SJCRH30 (cell line): ENCODE measurements at regions not wholly inside any gene's neighbourhood (a gene's known extent, or its start where the extent isn't known, plus 50 kb on each side); places are given as distances from the start of the nearest gene placed in this dataset.
"Not testable (repeated sequence)": the region's sequence is repeated elsewhere in the genome, so short reads cannot be mapped to it uniquely, and the experiment has no call there.

ENCODE experiments used
- DNase-seq, 2 experiments: peaks; one replicate each; pipeline ENCODE4 v3.0.0-alpha.2; 2015 to 2020
- H3K27ac ChIP-seq: fragments of 250-450 bp; sonication (Bioruptor Pico); 2 replicates; pipeline ENCODE4 v1.5.1; 2020; ENCODE audit warnings: mild to moderate bottlenecking, moderate library complexity
- H3K27me3 ChIP-seq: fragments of 250-450 bp; sonication (Bioruptor Pico); 2 replicates; pipeline ENCODE4 v1.5.1; 2020; ENCODE audit warnings: mild to moderate bottlenecking, moderate library complexity
- H3K36me3 ChIP-seq: fragments of 250-450 bp; sonication (Bioruptor Pico); 2 replicates; pipeline ENCODE4 v1.5.1; 2020; ENCODE audit warnings: mild to moderate bottlenecking, moderate library complexity
- H3K4me1 ChIP-seq: fragments of 250-450 bp; sonication (Bioruptor Pico); 2 replicates; pipeline ENCODE4 v1.5.1; 2020; ENCODE audit warnings: mild to moderate bottlenecking, moderate library complexity
- H3K4me3 ChIP-seq: fragments of 250-450 bp; sonication (Bioruptor Pico); 2 replicates; pipeline ENCODE4 v1.5.1; 2020; ENCODE audit warnings: mild to moderate bottlenecking, moderate library complexity
- H3K9me3 ChIP-seq: fragments of 250-450 bp; sonication (Bioruptor Pico); replicated peaks from 2 replicates; pipeline ENCODE4 v1.5.1; 2020; ENCODE audit warnings: mild to moderate bottlenecking, moderate library complexity

DNA sequence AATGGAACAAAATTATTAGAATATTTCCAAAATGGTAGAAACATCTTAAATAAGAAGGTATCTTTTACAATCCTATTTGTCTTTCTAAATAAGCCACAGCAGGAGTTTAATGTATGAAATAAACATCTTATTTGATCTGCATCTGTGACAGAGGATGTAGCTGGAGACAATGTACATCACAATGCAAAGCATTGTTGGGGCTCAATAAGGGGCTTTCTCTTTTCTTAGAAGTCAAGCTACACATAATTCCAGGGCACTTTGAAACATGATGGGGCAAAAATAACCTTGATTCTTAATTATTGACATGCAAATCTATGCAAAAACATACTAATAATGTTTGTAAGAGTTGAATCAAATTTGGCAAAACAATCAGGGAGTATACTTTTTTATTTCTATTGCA lies 255.1 kb downstream of the DSC3 start:
- Histone ChIP-seq H3K36me3 (no peaks in the 10 kb centered on the region), H3K4me1 (no peaks in the 10 kb centered on the region), H3K4me3 (no peak overlapping the region), H3K27ac (no peak overlapping the region), H3K9me3 (no peaks in the 10 kb centered on the region), H3K27me3 (no peaks in the 10 kb centered on the region)
- no peak for DNase-seq

DNA sequence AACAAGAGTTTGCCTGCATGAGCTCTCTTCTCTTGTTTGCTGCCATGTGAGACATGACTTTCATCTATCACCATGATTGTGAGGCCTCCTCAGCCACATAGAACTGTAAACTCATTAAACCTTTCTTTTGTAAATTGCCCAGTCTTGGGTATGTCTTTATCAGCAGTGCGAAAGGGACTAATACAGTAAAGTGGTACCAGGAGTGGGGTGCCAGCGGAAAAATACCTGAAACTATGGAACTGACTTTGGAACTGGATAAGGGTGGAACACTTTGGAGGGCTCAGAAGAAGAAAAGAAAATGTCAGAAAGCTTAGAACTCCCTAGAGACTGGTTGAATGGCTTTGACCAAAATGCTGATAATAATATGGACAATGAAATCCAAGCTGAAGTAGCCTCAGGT lies 260.9 kb downstream of the DSC3 start:
- Histone ChIP-seq H3K4me3 (no peak overlapping the region), H3K36me3 (no peaks in the 10 kb centered on the region), H3K27me3 (no peaks in the 10 kb centered on the region), H3K27ac (no peak overlapping the region), H3K4me1 (no peaks in the 10 kb centered on the region), H3K9me3 (no peaks in the 10 kb centered on the region)
- DNase-seq: no peak

DNA sequence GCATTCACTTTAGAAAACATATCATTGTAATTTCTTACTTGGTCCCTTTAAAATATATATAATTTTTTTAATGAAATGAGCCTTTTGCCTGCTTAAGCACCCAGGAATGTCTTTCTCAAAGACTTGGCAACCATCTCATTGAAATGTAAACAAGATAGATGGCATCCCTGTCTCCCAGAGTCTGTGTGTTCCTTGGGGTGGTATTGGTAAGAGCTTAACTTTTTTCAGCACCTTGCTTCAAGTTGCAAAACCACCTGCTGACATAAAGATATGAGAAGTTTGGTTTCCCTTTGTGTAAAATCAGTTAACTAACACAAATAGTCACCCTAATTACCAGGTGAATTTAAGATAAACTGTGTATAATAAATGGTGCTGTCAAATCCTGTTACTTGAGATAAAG lies 266.9 kb downstream of the DSC3 start:
- DNase-seq: no peak
- Histone ChIP-seq H3K36me3 (no peaks in the 10 kb centered on the region), H3K4me3 (no peak overlapping the region), H3K27me3 (no peaks in the 10 kb centered on the region), H3K9me3 (no peaks in the 10 kb centered on the region), H3K4me1 (no peaks in the 10 kb centered on the region), H3K27ac (no peak overlapping the region)

DNA sequence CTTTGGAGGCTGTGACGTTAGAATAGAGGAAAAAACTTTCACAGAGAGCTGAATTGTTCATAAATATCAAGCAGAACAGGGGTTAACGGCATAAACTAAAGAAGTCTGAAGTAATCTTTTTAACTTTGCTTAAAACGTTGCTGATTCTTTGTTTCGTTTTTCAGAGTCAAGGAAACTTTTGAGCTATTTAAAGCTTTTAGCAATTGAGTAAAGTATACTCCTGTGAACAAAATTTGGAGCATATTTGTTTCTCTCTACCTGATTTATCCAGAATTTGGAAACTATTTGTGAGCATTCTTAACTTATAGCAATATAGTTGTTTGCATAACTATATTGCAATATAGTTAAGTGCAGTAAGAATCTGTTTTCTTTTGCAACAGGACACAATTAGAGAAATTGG lies 270.4 kb downstream of the DSC3 start:
- not testable (repeated sequence) for H3K4me1 ChIP-seq, H3K4me3 ChIP-seq, H3K36me3 ChIP-seq, H3K9me3 ChIP-seq, H3K27me3 ChIP-seq, DNase-seq, H3K27ac ChIP-seq

DNA sequence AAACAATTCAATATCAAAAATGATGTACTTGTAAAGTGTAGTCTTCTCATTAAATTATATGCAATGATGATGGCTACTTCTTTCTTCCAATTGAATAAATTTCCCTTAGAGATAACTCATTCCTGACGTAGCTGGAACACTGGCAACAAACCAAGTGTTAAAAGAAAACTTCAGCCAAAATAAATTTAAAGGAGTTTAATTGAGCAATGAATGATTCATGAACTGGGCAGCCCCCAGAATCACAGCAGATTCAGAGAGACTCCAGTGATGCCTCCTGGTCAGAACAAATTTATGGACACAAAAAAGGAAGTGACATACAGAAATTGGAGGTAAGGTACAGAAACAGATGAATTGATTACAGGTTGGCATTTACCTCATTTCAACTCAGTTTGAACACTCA lies 276.5 kb downstream of the DSC3 start:
- Histone ChIP-seq H3K4me3 (no peak overlapping the region), H3K27ac (no peak overlapping the region), H3K9me3 (no peaks in the 10 kb centered on the region), H3K36me3 (no peaks in the 10 kb centered on the region), H3K27me3 (no peaks in the 10 kb centered on the region), H3K4me1 (no peaks in the 10 kb centered on the region)
- DNase-seq: no peak

DNA sequence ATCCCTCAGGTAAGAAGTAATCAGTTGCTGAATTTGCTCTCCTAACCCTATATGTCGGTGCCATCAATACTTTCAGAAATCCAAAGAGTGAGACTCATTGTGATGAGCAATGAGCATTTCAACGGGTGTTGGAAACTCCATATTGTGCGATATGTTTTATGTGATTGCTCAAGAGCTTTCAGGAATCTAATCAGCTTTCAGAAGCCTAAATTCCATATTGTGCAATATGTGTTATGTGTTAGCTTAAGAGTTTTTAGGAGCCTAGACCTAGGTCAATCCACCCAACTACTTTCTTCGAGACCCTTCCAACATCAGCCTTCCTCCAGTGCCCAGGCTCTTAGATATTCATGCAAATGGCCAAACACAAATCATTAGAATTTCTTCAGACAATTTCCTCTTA lies 277.3 kb downstream of the DSC3 start:
- no peak overlapping the region for H3K27ac ChIP-seq
- no peak for DNase-seq
- H3K27me3 ChIP-seq: no peaks in the 10 kb centered on the region
- no peak overlapping the region for H3K4me3 ChIP-seq
- H3K36me3 ChIP-seq: no peaks in the 10 kb centered on the region
- no peaks in the 10 kb centered on the region for H3K9me3 ChIP-seq
- no peaks in the 10 kb centered on the region for H3K4me1 ChIP-seq

DNA sequence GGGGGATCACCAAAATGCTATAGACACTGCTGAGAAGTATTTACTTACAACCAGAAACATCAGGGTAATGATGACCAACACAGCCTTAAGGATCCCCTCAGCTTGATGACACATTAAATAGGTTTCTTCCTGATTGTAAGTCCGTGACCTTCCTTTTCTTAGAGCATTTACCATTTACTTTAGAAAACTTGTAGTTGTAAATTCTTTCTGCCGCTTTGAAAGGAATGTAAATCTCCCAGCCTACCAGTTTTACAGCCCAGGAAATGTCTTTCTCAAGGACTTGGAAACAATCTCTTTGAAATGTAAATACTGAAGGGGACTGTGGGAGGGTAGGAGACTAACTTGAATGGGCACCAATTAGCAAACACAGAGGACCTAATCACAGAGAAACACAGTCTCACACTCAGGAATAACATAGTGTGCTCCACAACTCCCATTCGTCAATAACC lies 278.6 kb downstream of the DSC3 start:
- no peak overlapping the region for H3K27ac ChIP-seq
- no peaks in the 10 kb centered on the region for H3K9me3 ChIP-seq
- H3K4me3 ChIP-seq: no peak overlapping the region
- no peaks in the 10 kb centered on the region for H3K27me3 ChIP-seq
- H3K4me1 ChIP-seq: no peaks in the 10 kb centered on the region
- no peak for DNase-seq
- no peaks in the 10 kb centered on the region for H3K36me3 ChIP-seq

DNA sequence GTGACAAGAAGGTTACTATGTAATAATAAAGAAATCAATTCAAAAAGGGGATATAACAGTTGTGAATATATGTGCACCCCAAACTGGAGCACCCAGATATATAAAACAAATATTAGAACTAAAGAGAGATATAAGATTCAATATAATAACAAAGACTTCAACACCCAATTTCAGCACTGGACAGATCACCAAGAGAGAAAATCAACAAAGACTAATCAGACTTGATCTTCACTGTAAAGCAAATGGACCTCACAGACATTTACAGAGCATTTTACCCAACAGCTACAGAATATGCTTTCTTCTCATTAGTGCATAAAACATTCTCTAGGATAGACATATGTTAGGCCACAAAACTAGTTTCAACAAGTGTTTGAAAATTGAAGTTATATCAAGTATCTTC lies 287.7 kb downstream of the DSC3 start:
- DNase-seq: no peak
- H3K9me3 ChIP-seq: no peaks in the 10 kb centered on the region
- H3K36me3 ChIP-seq: no peaks in the 10 kb centered on the region
- H3K27ac ChIP-seq: no peak overlapping the region
- H3K27me3 ChIP-seq: no peaks in the 10 kb centered on the region
- H3K4me3 ChIP-seq: no peak overlapping the region
- H3K4me1 ChIP-seq: no peaks in the 10 kb centered on the region

DNA sequence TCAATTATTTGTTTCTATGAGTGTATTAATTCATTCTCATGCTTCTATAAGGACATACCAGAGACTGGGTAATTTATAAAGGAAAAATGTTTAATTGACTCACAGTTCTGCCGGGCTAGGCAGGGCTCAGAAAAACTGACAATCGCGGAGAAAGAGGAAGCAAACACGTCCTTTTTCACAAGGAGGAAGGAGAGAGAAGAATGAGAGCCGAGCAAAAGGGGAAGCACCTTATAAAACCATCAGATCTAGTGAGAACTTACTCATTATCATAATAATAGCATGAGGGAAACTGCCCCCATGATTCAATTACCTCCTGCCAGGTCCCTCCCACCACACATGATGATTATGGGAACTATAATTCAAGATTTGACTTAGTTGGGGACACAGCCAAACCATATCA lies 294.0 kb downstream of the DSC3 start:
- no peaks in the 10 kb centered on the region for H3K27me3 ChIP-seq
- H3K4me3 ChIP-seq: no peak overlapping the region
- no peaks in the 10 kb centered on the region for H3K4me1 ChIP-seq
- DNase-seq: no peak
- no peaks in the 10 kb centered on the region for H3K36me3 ChIP-seq
- H3K9me3 ChIP-seq: no peaks in the 10 kb centered on the region
- H3K27ac ChIP-seq: no peak overlapping the region

DNA sequence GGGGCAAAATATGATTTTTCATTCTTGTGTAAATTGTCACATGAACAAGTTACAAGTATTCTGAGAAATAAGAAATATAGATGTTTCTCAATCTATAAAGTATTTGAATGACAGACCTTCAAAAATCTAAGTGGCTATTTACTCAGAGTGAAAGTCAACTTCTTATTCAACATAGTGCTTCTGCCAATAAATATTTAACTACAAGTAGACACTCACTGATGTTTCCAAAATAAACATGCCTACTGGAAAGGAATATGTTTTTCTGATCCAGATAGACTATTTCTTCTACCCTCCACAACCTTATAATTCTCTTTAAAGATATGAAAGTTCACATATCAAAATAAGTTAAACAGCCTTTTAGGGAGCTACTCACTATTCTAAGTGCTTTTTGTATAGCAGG lies 296.3 kb downstream of the DSC3 start:
- Histone ChIP-seq H3K9me3 (no peaks in the 10 kb centered on the region), H3K36me3 (no peaks in the 10 kb centered on the region), H3K4me3 (no peak overlapping the region), H3K27me3 (no peaks in the 10 kb centered on the region), H3K4me1 (no peaks in the 10 kb centered on the region), H3K27ac (no peak overlapping the region)
- DNase-seq: no peak

DNA sequence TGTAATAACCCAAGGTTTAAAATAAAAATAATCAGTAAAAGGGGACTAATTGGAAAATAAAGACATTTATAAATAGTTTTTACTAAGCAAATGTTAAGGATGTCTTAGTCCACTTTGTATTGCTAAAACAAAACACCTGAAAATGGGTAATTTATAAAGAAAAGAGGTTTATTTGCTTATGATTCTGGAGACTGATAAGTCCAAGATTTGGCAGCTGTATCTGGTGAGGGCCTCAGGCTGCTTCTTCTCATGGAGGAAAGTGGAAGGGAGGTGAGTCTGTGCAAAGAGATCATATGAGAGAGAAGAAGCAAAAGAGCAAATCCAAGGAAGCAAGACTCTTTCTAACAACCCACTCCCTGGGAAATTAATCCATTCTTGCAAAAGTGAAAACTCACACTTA lies 299.5 kb downstream of the DSC3 start:
- Histone ChIP-seq H3K4me1 (no peaks in the 10 kb centered on the region), H3K4me3 (no peak overlapping the region), H3K27ac (no peak overlapping the region), H3K27me3 (no peaks in the 10 kb centered on the region), H3K9me3 (no peaks in the 10 kb centered on the region), H3K36me3 (no peaks in the 10 kb centered on the region)
- no peak for DNase-seq

DNA sequence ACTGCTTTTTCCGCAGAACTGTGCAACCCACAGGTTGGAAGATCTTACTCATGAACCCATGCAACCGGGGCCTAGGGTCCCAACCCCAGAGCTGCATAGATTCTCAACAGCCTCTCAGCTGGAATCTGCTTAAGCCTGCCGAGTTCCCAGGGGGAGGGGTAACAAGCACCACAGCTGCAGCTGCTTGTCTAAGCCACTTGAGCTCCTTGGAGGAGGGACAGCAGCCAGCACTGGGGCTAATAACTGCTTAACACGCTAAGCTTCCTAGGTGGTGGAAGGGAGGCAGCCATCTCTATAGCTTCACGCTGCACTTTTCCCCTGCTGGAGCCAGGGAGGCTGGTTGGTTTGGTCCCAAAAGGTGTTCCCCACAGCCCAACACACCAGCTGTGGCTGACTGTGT lies 311.6 kb downstream of the DSC3 start:
- DNase-seq: peak; percentile 13 to 35
- Histone ChIP-seq H3K4me1 (no peaks in the 10 kb centered on the region), H3K36me3 (no peaks in the 10 kb centered on the region), H3K27ac (no peak overlapping the region), H3K4me3 (no peak overlapping the region), H3K27me3 (no peaks in the 10 kb centered on the region), H3K9me3 (no peaks in the 10 kb centered on the region)

DNA sequence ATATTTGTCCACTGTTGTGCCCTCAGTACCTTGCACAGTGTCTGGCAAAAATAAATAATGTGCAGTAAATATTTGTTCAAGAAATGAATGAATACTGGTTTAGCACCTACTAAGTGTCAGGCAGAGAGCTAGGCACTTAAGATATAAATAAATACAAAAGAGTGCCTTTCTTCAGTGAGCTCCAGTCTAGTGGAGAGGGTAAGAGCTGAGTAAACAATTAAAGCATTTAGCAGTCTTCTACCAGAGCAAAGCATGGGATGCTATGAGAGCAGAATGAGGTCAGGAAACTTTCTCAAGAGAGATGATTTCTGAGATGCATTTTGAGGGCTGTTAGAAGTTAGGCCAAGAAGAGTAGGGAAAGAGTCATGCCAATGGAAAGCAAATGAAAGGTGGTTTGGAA lies 314.7 kb downstream of the DSC3 start:
- no peak overlapping the region for H3K4me3 ChIP-seq
- H3K27ac ChIP-seq: no peak overlapping the region
- H3K36me3 ChIP-seq: no peaks in the 10 kb centered on the region
- H3K9me3 ChIP-seq: no peaks in the 10 kb centered on the region
- no peak for DNase-seq
- no peaks in the 10 kb centered on the region for H3K27me3 ChIP-seq
- H3K4me1 ChIP-seq: no peaks in the 10 kb centered on the region

DNA sequence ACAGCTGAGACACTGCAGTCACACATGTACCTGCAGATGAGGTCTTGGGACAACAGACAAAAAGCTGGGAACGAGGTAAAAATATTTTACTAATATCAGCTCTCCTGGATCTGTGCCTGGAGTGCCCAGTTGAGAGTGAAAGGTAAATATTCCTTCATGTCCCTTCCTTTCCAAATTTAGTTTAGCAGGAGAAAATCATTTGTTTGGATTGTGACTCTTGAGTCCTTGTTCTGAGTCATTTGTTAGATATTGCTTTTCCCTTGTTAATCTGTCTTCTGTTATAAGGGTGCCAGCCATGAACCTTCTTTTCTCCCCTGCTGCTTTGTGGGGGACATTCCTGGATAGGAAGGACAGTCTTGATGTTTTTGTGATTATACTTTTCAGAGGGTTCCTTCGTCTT lies 329.2 kb downstream of the DSC3 start:
- Histone ChIP-seq H3K4me1 (no peaks in the 10 kb centered on the region), H3K27ac (no peak overlapping the region), H3K4me3 (no peak overlapping the region), H3K36me3 (no peaks in the 10 kb centered on the region), H3K9me3 (no peaks in the 10 kb centered on the region), H3K27me3 (no peaks in the 10 kb centered on the region)
- no peak for DNase-seq

DNA sequence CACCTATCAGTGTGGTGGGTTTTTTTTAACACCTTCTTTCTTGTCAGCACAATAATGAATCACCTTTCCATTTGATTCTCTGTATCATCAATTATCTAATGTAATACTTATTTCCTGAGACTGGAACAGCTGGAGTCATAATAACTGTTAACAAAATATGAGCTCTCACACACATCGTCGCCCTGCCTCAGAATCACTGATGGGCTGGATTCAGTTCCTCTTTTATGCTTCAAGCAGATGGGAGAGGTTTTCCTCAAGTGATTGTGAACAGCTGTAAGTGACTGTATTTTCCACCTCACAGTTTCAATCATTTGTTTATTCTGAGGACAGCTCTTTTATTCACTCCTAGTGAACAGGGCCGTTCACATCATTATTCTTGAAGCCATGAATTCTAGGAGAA lies 330.2 kb downstream of the DSC3 start:
- no peaks in the 10 kb centered on the region for H3K4me1 ChIP-seq
- DNase-seq: no peak
- H3K9me3 ChIP-seq: no peaks in the 10 kb centered on the region
- no peaks in the 10 kb centered on the region for H3K36me3 ChIP-seq
- no peaks in the 10 kb centered on the region for H3K27me3 ChIP-seq
- H3K27ac ChIP-seq: no peak overlapping the region
- no peak overlapping the region for H3K4me3 ChIP-seq

DNA sequence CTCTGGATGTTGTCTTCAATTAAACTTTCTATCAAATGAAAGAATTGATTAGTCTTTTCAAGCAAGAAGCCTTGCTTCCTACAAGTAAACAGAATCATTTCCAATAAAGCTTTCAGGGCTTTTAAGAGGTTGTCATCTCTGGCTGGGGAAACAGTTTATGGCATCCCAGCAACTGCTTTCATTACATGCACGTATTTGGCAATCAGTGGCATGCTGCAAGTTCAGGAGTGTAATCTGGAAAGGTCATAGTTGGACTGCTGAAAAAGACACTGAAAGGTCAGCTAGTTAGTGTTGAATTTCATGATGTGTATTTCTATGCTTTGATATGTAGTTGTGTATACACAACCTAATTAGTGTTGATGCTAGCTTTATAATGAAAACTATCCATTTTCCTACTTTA lies 332.9 kb downstream of the DSC3 start:
- Histone ChIP-seq H3K27ac (no peak overlapping the region), H3K4me3 (no peak overlapping the region), H3K4me1 (no peaks in the 10 kb centered on the region), H3K27me3 (no peaks in the 10 kb centered on the region), H3K9me3 (no peaks in the 10 kb centered on the region), H3K36me3 (no peaks in the 10 kb centered on the region)
- DNase-seq: no peak

DNA sequence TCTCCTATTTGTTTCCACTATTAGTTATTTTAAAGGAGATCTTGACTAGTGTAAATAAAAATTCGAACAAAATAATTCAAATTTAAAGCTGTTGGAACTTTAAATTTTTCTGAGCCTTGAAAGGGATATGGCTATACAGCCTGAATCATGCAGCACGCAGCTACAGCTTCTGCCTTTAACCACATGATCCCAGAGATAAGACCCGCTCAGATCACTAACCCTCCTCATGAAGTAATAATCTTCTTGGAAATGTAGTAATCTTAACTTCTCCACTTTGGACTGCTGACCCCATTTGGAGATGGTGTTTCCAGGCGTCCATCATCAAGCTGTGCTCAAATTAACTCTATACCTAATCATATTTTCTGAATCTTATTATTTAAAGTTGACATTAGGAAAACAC lies 336.6 kb downstream of the DSC3 start:
- H3K4me3 ChIP-seq: no peak overlapping the region
- no peaks in the 10 kb centered on the region for H3K27me3 ChIP-seq
- no peak overlapping the region for H3K27ac ChIP-seq
- DNase-seq: no peak
- no peaks in the 10 kb centered on the region for H3K4me1 ChIP-seq
- no peaks in the 10 kb centered on the region for H3K9me3 ChIP-seq
- no peaks in the 10 kb centered on the region for H3K36me3 ChIP-seq
